ENCODE measurements at regions not wholly inside any gene's neighbourhood (a gene's known extent, or its start where the extent isn't known, plus 50 kb on each side); places are given as distances from the start of the nearest gene placed in this dataset.

- no peak for TF ChIP-seq CTCF (IDR thresholded peaks at IDR 0.05)
- TF ChIP-seq POLR2A (IDR thresholded peaks at IDR 0.05), result no peak
These were observed 227.3 kb downstream of the HAPSTR1 start for GRCh38 chr16:9318764-9319163.

Measured in thyroid gland (tissue), 4 donors.